MM.1S (cell line): ENCODE measurements at regions not wholly inside any gene's neighbourhood (a gene's known extent, or its start where the extent isn't known, plus 50 kb on each side); places are given as distances from the start of the nearest gene placed in this dataset.

Source experiments
- DNase-seq: peaks from one replicate; pipeline ENCODE4 v3.0.0-alpha.2; 2015
- H2AFZ ChIP-seq: fragments of 300-600 bp; sonication (generic); 2 replicates; pipeline ENCODE4 v1.6.0; 2016; ENCODE audit warnings: antibody characterized with exemption, low read length
- H3F3A ChIP-seq: fragments of 300-600 bp; sonication (generic); 2 replicates; pipeline ENCODE4 v1.6.1; 2016; ENCODE audit warnings: mild to moderate bottlenecking, antibody characterized with exemption, low read length, moderate library complexity, mixed read lengths; ENCODE audit not compliant: insufficient read depth
- H3K27ac ChIP-seq: fragments of 300-600 bp; sonication (generic); 2 replicates; pipeline ENCODE4 v1.5.1; 2016; ENCODE audit warnings: mild to moderate bottlenecking, low read length
- H3K27me3 ChIP-seq: fragments of 300-600 bp; sonication (generic); replicated peaks from 2 replicates; pipeline ENCODE4 v1.6.0; 2016; ENCODE audit warnings: low read length; ENCODE audit not compliant: insufficient read depth
- H3K36me3 ChIP-seq: fragments of 300-600 bp; sonication (generic); replicated peaks from 2 replicates; pipeline ENCODE4 v1.6.1; 2016; ENCODE audit warnings: mild to moderate bottlenecking, low read length, mixed read lengths; ENCODE audit not compliant: insufficient read depth
- H3K4me1 ChIP-seq: fragments of 300-600 bp; sonication (generic); 2 replicates; pipeline ENCODE4 v1.6.1; 2016; ENCODE audit warnings: low read length, mixed read lengths
- H3K4me2 ChIP-seq: fragments of 300-600 bp; sonication (generic); 2 replicates; pipeline ENCODE4 v1.6.0; 2016; ENCODE audit warnings: low read depth, low read length
- H3K4me3 ChIP-seq: fragments of 300-600 bp; sonication (generic); 2 replicates; pipeline ENCODE4 v1.5.1; 2016; ENCODE audit warnings: low read length, mixed read lengths
- H3K79me2 ChIP-seq: fragments of 300-600 bp; sonication (generic); 2 replicates; pipeline ENCODE4 v1.6.1; 2016; ENCODE audit warnings: mixed run types, low read length, mixed read lengths
- H3K9ac ChIP-seq: fragments of 300-600 bp; sonication (generic); 2 replicates; pipeline ENCODE4 v1.6.1; 2016; ENCODE audit warnings: low read length, mixed read lengths
- H3K9me2 ChIP-seq: fragments of 300-600 bp; sonication (generic); replicated peaks from 2 replicates; pipeline ENCODE4 v1.6.1; 2016; ENCODE audit warnings: mild to moderate bottlenecking, low read length, mixed read lengths; ENCODE audit not compliant: insufficient read depth
- H3K9me3 ChIP-seq: fragments of 300-600 bp; sonication (generic); replicated peaks from 2 replicates; pipeline ENCODE4 v1.6.1; 2016; ENCODE audit warnings: mild to moderate bottlenecking, low read length, mixed read lengths; ENCODE audit not compliant: insufficient read depth
- H4K20me1 ChIP-seq: fragments of 300-600 bp; sonication (generic); 2 replicates; pipeline ENCODE4 v1.6.1; 2016; ENCODE audit warnings: mild to moderate bottlenecking, low read length, moderate library complexity, mixed read lengths; ENCODE audit not compliant: insufficient read depth
- EZH2 ChIP-seq: fragments of 300-600 bp; sonication (generic); optimal IDR thresholded peaks from 2 replicates; pipeline ENCODE3; 2017; ENCODE audit warnings: low read depth, mild to moderate bottlenecking, antibody characterized with exemption, low read length, mixed read lengths
- EZH2phosphoT487 ChIP-seq: fragments of 300-600 bp; sonication (generic); IDR thresholded peaks from 2 replicates; pipeline ENCODE4 v1.6.1; 2018; ENCODE audit warnings: antibody characterized with exemption, low read length
- TF ChIP-seq, protein P1 (sequence below): fragments of 300-600 bp; sonication (generic); IDR thresholded peaks from 2 replicates; pipeline ENCODE4 v1.5.1; 2016; ENCODE audit warnings: antibody characterized with exemption, low read length, mixed read lengths

DNA sequence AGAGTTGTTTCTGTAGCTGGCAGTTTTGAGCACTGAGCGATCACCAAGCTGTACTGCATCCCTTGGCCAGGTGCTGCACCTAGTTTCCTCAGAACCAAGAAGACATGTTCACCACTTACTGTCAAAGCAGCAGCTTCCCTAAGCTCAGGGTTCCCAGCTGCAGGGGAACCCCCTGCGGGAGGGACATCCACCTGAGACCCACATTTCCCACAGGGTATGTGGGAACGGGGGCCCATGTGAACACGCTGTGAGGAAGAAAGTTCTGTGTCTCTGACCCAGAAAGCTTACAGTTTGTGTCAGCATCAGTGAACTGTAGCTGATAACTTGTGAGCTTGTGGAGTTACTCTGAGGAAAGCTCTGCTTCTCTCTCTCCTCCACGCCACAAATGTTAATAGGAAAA is 436.8 kb upstream of the IGFBP3 start:
- H3K9ac ChIP-seq: no peak overlapping the region
- no peak overlapping the region for H3K27ac ChIP-seq
- H3K36me3 ChIP-seq: no peaks in the 10 kb centered on the region
- no peaks in the 10 kb centered on the region for H3K27me3 ChIP-seq
- no peaks in the 10 kb centered on the region for H3K9me3 ChIP-seq
- no peak overlapping the region for H3K4me3 ChIP-seq
- no peak overlapping the region for H3K4me2 ChIP-seq
- DNase-seq: no peak
- H3K9me2 ChIP-seq: no peaks in the 10 kb centered on the region
- no peak overlapping the region for H2AFZ ChIP-seq
- no peaks in the 10 kb centered on the region for H3K4me1 ChIP-seq
- TF ChIP-seq, protein P1, sequence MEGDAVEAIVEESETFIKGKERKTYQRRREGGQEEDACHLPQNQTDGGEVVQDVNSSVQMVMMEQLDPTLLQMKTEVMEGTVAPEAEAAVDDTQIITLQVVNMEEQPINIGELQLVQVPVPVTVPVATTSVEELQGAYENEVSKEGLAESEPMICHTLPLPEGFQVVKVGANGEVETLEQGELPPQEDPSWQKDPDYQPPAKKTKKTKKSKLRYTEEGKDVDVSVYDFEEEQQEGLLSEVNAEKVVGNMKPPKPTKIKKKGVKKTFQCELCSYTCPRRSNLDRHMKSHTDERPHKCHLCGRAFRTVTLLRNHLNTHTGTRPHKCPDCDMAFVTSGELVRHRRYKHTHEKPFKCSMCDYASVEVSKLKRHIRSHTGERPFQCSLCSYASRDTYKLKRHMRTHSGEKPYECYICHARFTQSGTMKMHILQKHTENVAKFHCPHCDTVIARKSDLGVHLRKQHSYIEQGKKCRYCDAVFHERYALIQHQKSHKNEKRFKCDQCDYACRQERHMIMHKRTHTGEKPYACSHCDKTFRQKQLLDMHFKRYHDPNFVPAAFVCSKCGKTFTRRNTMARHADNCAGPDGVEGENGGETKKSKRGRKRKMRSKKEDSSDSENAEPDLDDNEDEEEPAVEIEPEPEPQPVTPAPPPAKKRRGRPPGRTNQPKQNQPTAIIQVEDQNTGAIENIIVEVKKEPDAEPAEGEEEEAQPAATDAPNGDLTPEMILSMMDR: no peak
- TF ChIP-seq EZH2 (no peak), EZH2phosphoT487 (no peak)
- no peaks in the 10 kb centered on the region for H3K79me2 ChIP-seq
- H4K20me1 ChIP-seq: no peaks in the 10 kb centered on the region
- no peaks in the 10 kb centered on the region for H3F3A ChIP-seq

DNA sequence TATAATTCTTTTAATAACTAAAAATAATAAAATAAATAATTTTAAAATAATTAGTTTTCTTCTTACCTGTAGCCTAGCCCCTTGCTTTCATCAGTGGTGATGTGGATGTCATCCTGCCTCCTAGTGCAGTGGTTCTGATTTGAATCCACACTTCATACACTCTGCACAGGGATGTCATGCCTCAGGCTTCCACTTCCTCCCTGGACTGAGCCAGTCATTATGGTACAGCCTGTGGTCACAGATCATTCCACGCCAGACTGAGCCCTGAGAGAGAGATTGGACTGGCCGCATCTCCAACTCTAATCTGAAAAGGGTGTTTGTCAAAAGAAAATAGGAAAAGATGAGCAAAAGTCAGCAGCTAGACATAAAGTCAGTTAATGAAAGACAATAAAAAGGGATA is 436.2 kb upstream of the IGFBP3 start:
- H3K9me3 ChIP-seq: no peaks in the 10 kb centered on the region
- H2AFZ ChIP-seq: no peak overlapping the region
- no peak overlapping the region for H3K27ac ChIP-seq
- H3F3A ChIP-seq: no peaks in the 10 kb centered on the region
- H3K79me2 ChIP-seq: no peaks in the 10 kb centered on the region
- H3K27me3 ChIP-seq: no peaks in the 10 kb centered on the region
- no peak overlapping the region for H3K4me2 ChIP-seq
- no peak overlapping the region for H3K9ac ChIP-seq
- no peak for DNase-seq
- TF ChIP-seq, protein P1: no peak
- TF ChIP-seq EZH2 (no peak), EZH2phosphoT487 (no peak)
- H3K4me1 ChIP-seq: no peaks in the 10 kb centered on the region
- no peaks in the 10 kb centered on the region for H3K9me2 ChIP-seq
- no peak overlapping the region for H3K4me3 ChIP-seq
- no peaks in the 10 kb centered on the region for H4K20me1 ChIP-seq
- H3K36me3 ChIP-seq: no peaks in the 10 kb centered on the region

DNA sequence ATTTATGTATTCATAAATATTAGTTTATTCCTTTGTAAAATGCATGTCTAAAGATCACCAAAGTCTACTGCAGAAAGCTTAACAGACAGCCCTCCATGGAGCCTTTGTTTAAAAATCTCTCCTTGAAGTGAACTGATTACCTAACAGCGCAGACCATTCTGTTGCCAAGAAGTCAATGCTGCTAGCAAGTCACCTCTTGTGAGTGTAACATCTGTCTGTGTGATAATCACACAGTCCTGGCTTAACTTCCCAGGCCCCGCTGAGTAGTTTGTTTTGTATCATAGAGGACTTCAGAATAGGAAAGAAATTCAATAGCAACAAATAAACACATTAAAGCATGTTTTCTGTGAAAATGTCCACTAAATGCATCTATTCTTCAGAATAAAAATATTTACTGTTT is 435.3 kb upstream of the IGFBP3 start:
- Histone ChIP-seq H3K79me2 (no peaks in the 10 kb centered on the region), H3F3A (no peaks in the 10 kb centered on the region), H3K4me2 (no peak overlapping the region), H3K9ac (no peak overlapping the region), H3K4me1 (no peaks in the 10 kb centered on the region), H3K9me2 (no peaks in the 10 kb centered on the region), H2AFZ (no peak overlapping the region), H3K27ac (no peak overlapping the region), H3K4me3 (no peak overlapping the region), H3K9me3 (no peaks in the 10 kb centered on the region), H3K36me3 (no peaks in the 10 kb centered on the region), H4K20me1 (no peaks in the 10 kb centered on the region), H3K27me3 (no peaks in the 10 kb centered on the region)
- TF ChIP-seq EZH2 (no peak), EZH2phosphoT487 (no peak)
- TF ChIP-seq, protein P1: no peak
- DNase-seq: no peak
